GM23338 (cell line): ENCODE measurements at regions not wholly inside any gene's neighbourhood (a gene's known extent, or its start where the extent isn't known, plus 50 kb on each side); places are given as distances from the start of the nearest gene placed in this dataset.

Experiments used
- EZH2 ChIP-seq: fragments of 200-600 bp; sonication (generic); IDR thresholded peaks from one replicate; pipeline ENCODE4 v1.8.0; 2017; ENCODE audit warnings: antibody characterized with exemption, mild to moderate bottlenecking, low read depth; ENCODE audit not compliant: unreplicated experiment
- JUNB ChIP-seq: IDR thresholded peaks from one replicate; pipeline ENCODE4 v1.6.1; 2016; ENCODE audit warnings: antibody characterized with exemption; ENCODE audit not compliant: unreplicated experiment
- TF ChIP-seq, protein P1 (sequence below), 2 experiments: fragments of 200-600 bp in 1 of 2; sonication (generic) in 1 of 2; conservative IDR thresholded peaks; 2 replicates each; pipeline versions ENCODE4 v1.5.1 to v1.6.1; 2016 to 2017; ENCODE audit warnings: antibody characterized with exemption in 2 of 2, low read depth in 2 of 2, mild to moderate bottlenecking in 2 of 2, moderate library complexity in 1 of 2
- TF ChIP-seq, protein P2 (sequence below): IDR thresholded peaks from 2 replicates; pipeline ENCODE4 v1.6.1; 2016; ENCODE audit warnings: antibody characterized with exemption

DNA sequence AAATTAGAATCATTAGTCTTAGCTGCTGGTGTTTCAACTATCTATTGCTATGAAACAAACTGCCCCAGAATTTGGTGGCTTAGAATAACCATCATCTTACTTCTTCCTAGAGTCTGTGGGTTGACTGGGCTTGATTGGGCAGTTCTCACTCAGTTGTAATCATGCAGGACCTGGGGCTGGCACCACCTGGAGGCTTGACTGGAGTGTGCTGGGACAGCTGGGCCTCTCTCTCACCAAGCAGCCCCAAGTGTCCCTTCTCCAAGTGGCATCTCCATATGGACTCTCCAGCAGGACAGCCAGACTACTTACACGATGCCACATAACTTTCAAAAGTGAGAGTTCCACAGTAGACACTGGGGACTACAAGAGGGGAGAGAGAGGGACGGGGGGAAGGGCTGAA, 140.3 kb upstream of the ATP1B1 start:
- TF ChIP-seq, protein P1, sequence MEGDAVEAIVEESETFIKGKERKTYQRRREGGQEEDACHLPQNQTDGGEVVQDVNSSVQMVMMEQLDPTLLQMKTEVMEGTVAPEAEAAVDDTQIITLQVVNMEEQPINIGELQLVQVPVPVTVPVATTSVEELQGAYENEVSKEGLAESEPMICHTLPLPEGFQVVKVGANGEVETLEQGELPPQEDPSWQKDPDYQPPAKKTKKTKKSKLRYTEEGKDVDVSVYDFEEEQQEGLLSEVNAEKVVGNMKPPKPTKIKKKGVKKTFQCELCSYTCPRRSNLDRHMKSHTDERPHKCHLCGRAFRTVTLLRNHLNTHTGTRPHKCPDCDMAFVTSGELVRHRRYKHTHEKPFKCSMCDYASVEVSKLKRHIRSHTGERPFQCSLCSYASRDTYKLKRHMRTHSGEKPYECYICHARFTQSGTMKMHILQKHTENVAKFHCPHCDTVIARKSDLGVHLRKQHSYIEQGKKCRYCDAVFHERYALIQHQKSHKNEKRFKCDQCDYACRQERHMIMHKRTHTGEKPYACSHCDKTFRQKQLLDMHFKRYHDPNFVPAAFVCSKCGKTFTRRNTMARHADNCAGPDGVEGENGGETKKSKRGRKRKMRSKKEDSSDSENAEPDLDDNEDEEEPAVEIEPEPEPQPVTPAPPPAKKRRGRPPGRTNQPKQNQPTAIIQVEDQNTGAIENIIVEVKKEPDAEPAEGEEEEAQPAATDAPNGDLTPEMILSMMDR (conservative IDR thresholded peaks at IDR 0.05; ENCODE audit: low read depth in 2 of 2): peak in 1 of 2 experiments; percentile 18; a peak in 1 of 4 replicates
- TF ChIP-seq EZH2 (no peak), JUNB (no peak)
- TF ChIP-seq, protein P2, sequence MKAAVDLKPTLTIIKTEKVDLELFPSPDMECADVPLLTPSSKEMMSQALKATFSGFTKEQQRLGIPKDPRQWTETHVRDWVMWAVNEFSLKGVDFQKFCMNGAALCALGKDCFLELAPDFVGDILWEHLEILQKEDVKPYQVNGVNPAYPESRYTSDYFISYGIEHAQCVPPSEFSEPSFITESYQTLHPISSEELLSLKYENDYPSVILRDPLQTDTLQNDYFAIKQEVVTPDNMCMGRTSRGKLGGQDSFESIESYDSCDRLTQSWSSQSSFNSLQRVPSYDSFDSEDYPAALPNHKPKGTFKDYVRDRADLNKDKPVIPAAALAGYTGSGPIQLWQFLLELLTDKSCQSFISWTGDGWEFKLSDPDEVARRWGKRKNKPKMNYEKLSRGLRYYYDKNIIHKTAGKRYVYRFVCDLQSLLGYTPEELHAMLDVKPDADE: no peak
